ENCODE measurements at regions not wholly inside any gene's neighbourhood (a gene's known extent, or its start where the extent isn't known, plus 50 kb on each side); places are given as distances from the start of the nearest gene placed in this dataset.

GRCh38 chr1:81492628-81493027, 308.1 kb upstream of the ADGRL2 start:
- TF ChIP-seq CTCF (IDR thresholded peaks at IDR 0.05; ENCODE audit: low read depth, low read length, missing control alignments), result no peak
- DNase-seq (ENCODE audit: extremely low read depth, low read depth), result no peak
- no peak overlapping the region for H3K4me3 ChIP-seq (replicated peaks; ENCODE audit: low read depth, low read length)

DNA sequence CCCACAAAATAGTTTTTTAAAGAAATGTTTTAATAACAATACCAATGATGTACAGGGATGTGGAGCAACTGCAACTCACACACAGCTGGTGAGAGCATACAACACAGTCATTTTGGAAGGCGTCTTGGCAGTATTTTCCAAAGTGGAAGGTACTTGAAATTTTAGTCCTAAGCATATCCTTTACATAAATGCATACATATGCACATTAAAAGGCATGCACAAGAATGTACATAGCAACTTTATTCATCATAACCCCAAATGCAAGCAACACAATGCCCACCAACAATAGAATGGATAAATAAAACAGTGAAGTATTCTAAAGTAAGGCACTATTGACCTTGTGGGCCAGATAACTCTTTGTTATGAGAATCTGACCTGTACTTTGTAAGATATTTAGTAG, 310.1 kb upstream of the ADGRL2 start:
- DNase-seq (ENCODE audit: extremely low read depth, low read depth), result no peak
- H3K4me3 ChIP-seq (replicated peaks; ENCODE audit: low read depth, low read length), result no peak overlapping the region
- TF ChIP-seq CTCF (IDR thresholded peaks at IDR 0.05; ENCODE audit: low read depth, low read length, missing control alignments), result no peak

DNA sequence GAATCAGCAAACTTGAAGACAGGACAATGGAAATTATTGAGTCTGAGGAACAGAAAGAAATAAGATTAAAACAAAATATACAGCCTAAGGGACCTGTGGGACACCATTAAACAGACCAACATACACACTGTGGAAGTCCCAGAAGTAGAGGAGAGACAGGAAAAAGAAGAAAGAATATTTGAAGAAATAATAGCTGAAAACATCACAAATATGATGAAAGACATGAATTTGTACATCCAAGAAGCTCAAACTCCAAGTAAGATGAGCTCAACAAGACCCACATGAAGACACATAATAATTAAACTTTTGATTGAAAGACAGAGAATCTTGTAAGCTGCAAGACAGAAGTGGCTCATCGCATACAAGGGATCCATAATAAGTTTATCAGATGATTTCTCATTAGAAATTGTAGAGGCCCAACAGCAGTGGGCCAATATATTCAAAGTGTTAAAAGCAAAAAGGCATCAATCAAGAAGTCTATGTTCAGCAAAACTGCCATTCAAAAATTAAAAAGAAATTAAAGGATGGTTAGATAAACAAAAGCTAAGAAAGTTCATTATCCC, 311.3 kb upstream of the ADGRL2 start:
- DNase-seq (ENCODE audit: extremely low read depth, low read depth), result no peak
- no peak for TF ChIP-seq CTCF (IDR thresholded peaks at IDR 0.05; ENCODE audit: low read depth, low read length, missing control alignments)
- H3K4me3 ChIP-seq (replicated peaks; ENCODE audit: low read depth, low read length), result no peak overlapping the region

DNA sequence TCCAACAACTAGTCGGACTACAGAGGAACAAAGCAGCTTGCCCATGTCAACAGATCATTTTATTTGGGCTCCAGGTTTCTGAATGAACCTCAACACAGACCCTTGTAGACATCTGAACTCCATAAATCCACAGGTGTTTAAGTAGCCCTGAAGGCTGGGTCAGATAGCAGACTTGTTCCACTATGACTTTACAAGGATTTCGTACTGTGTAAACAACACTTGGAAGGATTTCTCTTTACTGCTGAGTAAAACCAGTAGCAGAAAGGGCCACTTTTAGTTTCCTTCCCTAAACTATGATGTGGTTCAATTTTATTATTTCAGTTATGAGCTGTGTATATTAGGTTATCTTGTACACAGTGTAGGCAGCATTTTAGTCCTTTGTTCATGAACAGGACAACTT, 316.4 kb upstream of the ADGRL2 start:
- TF ChIP-seq CTCF (IDR thresholded peaks at IDR 0.05; ENCODE audit: low read depth, low read length, missing control alignments), result no peak
- DNase-seq (ENCODE audit: extremely low read depth, low read depth), result no peak
- H3K4me3 ChIP-seq (replicated peaks; ENCODE audit: low read depth, low read length), result no peak overlapping the region

DNA sequence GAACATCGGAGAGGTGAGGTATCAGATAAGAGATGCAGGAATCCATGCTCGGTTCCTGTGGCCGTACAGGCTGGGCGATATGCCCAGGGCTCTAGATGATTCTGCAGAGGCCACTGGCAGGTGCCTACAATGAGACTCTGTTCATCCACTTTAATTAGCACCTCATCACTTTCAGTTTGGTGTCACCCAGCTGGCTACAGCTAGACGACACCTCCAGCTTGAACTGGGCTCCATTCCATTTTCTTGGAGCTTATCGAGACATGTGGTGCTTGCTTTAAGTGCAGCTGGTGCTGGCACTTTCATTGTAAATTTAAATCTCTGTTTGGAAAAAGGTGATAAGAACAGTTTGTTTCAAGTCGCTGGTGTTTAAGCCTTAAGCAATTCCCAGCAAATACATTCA, 322.5 kb upstream of the ADGRL2 start:
- no peak for TF ChIP-seq CTCF (IDR thresholded peaks at IDR 0.05; ENCODE audit: low read depth, low read length, missing control alignments)
- DNase-seq (ENCODE audit: extremely low read depth, low read depth), result no peak
- H3K4me3 ChIP-seq (replicated peaks; ENCODE audit: low read depth, low read length), result no peak overlapping the region

DNA sequence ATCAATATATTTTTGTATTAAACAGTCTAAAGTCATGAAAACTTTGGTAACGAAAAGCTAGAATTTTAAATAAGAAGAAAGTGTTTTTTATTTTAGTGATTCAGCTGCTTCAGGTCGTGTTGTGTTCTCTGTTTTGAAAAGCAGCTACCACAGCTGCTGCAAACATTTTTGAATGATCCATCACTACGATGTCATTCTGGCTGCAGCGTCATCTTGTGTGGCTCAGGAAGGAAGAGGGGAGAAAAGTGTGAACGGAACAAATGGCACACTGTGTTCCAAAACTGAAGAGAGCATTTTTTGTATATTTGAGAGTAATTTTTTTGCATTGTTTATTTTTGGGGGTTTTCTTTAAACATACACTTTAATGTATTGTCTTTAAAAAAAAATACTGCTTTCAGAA, 323.0 kb upstream of the ADGRL2 start:
- no peak for TF ChIP-seq CTCF (IDR thresholded peaks at IDR 0.05; ENCODE audit: low read depth, low read length, missing control alignments)
- H3K4me3 ChIP-seq (replicated peaks; ENCODE audit: low read depth, low read length), result no peak overlapping the region
- DNase-seq (ENCODE audit: extremely low read depth, low read depth), result no peak

GRCh38 chr1:81472387-81472786, 328.3 kb upstream of the ADGRL2 start:
- no peak for DNase-seq (ENCODE audit: extremely low read depth, low read depth)
- no peak for TF ChIP-seq CTCF (IDR thresholded peaks at IDR 0.05; ENCODE audit: low read depth, low read length, missing control alignments)
- H3K4me3 ChIP-seq (replicated peaks; ENCODE audit: low read depth, low read length), result no peak overlapping the region
